ENCODE measurements at regions not wholly inside any gene's neighbourhood (a gene's known extent, or its start where the extent isn't known, plus 50 kb on each side); places are given as distances from the start of the nearest gene placed in this dataset.

- no peak for DNase-seq (ENCODE audit: low read depth, low spot score)
These were observed 260.5 kb downstream of the CCDC85A start for GRCh38 chr2:56444339-56444738.

DNA sequence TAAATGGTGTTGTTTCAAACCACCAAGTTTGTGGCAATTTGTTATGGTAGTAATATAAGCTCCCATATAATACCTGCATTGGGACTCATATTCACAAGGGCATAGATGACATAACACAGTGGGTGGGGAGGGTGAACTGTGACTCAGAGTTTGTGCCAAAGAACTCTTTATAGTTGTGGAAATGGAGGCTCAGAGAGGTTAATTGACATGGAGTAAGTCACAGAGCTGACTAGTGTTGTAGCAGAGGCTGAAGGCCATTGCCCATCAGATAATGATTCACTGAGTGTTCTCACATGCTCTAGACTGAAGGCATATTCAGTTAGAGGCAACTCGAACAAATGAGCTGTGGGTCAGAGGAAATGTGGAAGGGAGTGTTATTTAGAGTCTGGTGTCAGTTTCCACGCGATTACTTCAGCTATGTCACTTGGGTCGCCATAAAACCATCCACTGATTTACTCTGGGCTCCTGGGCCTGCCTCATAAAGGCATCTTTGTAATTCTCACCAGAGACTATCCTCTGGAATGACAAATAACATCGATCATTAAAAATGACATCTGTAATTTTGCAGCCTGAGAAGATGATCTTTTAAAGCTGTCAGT lies 264.7 kb downstream of the CCDC85A start:
- DNase-seq (ENCODE audit: low read depth, low spot score), result no peak

DNA sequence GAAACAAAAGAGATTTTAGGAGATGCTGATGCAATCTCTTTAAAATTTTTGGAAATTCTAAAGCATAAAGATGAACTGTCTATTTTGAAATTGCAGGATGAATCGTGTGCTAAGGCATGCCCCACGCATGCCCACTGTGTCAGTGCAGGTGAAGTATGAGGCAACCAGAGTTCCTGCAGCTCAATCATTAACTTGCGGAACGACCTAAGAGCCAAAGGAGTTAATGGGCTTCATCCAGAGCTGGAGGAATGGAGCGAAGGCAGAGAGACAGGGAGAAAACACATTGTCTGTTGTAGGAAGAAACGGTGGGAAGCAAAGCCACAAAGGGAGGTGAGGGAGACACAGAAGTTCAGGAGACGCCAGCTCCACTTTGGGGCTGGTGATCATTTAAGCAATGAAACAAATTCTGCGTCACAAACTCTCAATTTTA lies 265.2 kb downstream of the CCDC85A start:
- DNase-seq (ENCODE audit: low read depth, low spot score), result no peak

- DNase-seq (ENCODE audit: low read depth, low spot score), result no peak
These were observed 265.7 kb downstream of the CCDC85A start for GRCh38 chr2:56449449-56449860.

- DNase-seq (ENCODE audit: low read depth, low spot score), result no peak
These were observed 266.3 kb downstream of the CCDC85A start for GRCh38 chr2:56450047-56450446.

DNA sequence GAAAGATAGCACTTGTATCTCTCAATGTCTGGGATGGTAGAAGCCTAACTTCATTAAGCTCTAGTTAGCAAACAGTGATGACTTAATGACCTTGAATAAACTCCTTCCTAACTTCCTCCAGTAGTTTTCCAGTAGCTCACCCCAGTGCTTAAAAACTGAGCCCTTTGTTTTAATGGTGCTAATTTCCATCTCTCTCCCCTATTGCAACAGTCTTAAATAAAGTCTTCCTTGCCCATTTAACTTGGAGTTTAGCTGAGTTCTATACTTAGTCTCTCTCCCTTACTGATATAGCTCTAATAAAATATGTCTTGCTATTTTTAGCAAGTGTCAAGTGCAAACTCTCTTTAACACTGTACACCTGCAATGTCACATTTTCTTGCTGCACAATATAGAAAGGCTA lies 267.0 kb downstream of the CCDC85A start:
- DNase-seq (ENCODE audit: low read depth, low spot score), result no peak

- DNase-seq (ENCODE audit: low read depth, low spot score), result no peak
These were observed 271.9 kb downstream of the CCDC85A start for GRCh38 chr2:56455642-56456041.

DNA sequence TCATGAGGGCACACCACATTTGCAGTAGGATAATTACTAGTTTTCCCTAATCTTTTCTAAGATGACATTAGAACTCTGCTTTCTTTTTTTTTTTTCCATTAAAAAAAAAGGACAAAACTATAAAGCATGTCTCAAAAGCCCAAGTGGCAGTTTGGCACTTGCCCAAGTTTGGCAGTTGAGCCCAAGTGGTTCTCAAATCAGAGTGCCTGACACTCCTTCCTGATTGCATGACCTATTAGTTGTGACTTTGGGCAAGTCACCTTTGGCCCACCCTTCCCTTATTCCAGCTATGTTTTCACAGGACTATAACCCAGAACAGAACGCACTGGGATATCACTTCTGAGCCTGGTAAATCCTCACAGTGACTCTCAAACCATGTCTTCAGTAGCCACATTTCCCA lies 273.0 kb downstream of the CCDC85A start:
- no peak for DNase-seq (ENCODE audit: low read depth, low spot score)

DNA sequence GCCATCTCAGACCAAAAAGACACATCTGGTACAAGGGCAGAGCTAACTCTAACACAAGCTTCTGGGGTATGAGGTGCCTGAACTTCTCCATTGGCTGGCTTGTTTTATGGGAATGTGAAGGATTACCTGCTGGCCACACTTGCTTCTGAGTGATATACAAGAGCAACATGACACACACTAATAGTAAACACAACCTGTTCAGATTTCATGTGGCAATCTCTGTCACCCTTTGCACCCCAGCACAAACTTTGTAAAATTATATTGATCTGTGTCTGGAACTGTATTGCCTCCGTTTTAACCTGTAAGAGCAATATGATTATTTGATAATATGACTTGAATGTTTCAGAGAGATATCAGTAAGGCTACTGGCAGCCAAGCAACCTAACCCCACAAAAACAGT lies 276.7 kb downstream of the CCDC85A start:
- no peak for DNase-seq (ENCODE audit: low read depth, low spot score)

GRCh38 chr2:56464066-56464465 lies 280.3 kb downstream of the CCDC85A start:
- DNase-seq (ENCODE audit: low read depth, low spot score), result no peak

DNA sequence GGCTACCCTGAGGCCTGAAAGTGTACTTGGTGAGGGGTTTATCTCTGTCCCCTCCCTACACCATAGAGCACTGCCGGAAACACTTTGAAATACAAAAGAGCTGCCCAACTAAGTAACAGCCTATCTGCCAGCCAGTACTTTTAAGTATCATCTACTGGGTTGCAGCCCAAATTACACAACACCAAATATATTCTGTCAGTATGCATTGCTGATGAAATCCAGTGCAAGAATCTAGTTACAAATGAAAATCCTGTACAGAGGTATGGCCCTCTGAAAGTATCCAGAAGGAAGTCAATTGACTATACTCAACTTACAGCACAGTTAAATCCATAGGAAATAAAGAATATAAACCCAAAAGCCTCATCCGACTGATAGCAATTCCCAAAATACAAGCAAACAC lies 280.8 kb downstream of the CCDC85A start:
- no peak for DNase-seq (ENCODE audit: low read depth, low spot score)

DNA sequence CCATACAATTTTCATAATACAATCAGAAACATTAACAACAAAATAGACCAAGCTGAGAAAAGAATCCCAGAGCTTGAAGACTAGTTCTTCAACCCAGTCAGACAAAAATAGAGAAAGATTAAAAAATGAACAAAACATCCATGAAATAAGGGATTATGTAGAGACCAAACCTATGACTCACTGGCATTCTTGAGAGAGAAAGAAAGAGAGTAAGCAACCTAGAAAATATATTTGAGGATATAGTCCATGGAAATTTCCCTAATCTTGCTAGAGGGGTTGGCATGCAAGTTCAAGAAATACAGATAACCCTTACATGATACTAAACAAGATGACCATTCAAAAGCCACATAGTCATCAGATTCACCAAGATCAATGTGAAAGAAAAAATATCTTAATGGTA lies 281.7 kb downstream of the CCDC85A start:
- DNase-seq (ENCODE audit: low read depth, low spot score), result no peak

DNA sequence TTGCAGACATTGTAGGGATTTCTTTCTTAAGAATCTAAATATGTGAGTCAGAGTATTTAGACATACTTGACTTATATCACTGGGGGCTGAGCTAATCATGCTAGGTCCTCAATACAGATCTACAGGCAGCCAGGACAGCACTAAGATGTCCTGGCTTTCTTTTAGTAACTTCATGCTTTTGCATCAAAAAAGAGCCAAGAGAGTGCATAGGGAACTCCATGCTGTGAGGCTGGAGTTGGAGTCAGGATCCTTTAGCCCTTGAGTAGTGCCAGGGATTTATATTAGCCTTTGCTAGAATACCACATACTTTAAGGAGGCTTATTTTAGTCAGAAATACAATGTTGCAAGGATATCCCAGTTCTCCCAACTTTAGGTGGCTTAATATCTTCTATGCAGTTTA lies 289.7 kb downstream of the CCDC85A start:
- no peak for DNase-seq (ENCODE audit: low read depth, low spot score)

DNA sequence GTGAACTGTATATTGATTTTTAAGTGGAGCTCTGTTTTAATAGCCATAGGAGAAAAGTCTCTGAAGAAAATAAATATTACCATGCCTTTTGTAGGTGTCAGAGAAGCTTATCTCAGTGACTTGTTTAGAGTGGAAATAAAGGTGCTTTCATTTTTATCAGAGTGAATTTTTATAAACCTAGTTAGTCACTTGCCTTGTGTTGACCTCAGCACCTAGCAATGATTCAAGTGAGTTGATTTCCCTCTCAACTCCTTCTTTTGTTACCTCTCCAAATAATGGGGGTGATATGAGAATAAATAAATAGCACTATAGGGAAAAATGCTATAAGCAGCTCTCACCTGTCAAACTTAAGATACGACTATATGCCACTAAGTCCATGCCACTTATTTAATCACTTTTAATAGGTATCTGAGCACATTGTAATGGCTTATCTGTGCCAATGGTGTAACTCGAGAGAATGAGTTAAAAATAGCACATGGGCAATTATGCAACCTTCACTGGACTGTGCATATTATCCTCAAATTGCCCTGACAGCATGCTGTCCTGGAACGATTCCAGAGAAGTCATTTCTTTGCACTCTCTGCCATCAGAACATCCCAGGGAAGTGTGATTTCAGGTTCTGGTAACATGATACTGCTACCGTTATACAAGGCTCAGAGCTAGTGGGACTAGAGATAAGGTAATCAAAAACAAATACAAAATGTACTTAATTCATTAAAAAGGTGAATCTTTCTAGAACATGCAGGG lies 290.8 kb downstream of the CCDC85A start:
- DNase-seq (ENCODE audit: low read depth, low spot score), result no peak

DNA sequence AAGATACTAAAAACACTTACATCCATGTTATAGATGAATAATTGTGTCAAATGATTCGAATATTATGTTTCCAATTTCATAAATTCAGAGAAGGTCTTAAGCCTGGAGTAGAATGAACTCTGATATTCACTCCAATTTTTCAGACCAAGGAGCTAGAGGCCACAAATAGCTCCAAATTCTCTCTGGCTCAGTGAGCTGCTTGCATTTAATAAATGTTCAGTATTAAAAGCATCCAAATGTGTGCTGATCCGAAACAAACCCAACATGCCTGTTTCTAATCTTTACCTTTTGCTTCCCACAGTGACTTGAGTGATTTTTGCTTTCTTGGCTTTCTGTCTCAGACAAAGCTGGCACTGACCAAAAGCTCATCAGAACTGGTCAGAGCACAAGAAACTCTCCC lies 291.4 kb downstream of the CCDC85A start:
- DNase-seq (ENCODE audit: low read depth, low spot score), result no peak

- no peak for DNase-seq (ENCODE audit: low read depth, low spot score)
These were observed 292.8 kb downstream of the CCDC85A start for GRCh38 chr2:56476509-56477071.

GRCh38 chr2:56478027-56478426 lies 294.2 kb downstream of the CCDC85A start:
- no peak for DNase-seq (ENCODE audit: low read depth, low spot score)

DNA sequence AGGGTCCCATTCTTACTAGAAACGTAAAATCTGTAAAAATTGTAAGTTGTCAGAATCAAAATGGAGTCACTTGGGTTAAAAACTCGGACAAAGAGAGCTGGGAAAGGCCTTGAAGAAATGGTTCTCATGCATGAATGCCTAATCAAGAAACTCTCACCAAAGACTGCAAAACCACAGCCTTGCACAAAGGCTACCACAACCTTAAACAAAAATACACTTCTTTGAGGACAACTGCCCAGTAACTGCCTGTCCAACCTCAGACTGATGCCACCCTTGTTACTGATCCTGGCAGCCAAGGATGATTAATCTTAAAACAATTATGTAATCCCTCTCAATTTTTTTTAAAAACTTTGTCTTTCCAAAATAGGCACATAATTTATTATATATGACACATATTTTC lies 299.3 kb downstream of the CCDC85A start:
- no peak for DNase-seq (ENCODE audit: low read depth, low spot score)

- DNase-seq (ENCODE audit: low read depth, low spot score), result no peak
These were observed 301.1 kb downstream of the CCDC85A start for GRCh38 chr2:56484906-56485305.

DNA sequence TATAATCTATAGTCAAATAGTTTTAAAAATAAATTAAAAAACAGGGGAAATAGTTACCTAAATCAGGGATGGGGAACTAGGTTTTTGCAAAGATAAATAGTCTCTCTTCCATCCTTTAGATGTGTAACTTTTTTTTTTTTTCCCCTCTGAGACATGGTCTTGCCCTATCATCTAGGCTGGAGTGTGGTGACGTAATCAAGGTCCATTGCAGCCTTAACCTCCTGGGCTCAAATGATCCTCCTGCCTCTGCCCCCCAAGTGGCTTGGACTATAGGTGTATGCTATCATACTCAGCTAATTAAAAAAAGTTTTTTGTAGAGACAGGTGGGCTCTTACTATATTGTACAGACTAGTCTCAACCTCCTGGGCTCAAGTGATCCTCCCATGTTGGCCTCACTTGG lies 316.5 kb downstream of the CCDC85A start:
- no peak for DNase-seq (ENCODE audit: low read depth, low spot score)

- no peak for DNase-seq (ENCODE audit: low read depth, low spot score)
These were observed 318.8 kb downstream of the CCDC85A start for GRCh38 chr2:56502616-56503015.

DNA sequence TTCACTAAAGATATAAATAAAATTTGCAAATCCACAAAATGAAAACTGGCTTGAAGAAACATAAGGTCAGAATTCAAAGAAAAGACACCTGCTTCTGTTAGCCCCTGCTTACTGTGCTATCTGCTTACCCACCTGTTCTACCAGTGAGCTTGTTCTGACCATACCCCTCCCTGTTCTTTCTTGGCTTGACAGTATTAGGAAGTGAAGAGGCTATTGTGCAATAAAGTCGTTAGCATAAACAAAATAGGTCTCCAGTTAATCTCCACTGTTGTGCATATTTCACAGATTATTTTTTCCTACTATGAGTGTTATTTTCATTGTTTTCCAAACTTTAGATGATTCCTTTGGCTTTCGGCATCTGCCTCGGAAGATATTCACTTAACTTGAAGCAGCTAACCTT lies 322.1 kb downstream of the CCDC85A start:
- no peak for DNase-seq (ENCODE audit: low read depth, low spot score)

DNA sequence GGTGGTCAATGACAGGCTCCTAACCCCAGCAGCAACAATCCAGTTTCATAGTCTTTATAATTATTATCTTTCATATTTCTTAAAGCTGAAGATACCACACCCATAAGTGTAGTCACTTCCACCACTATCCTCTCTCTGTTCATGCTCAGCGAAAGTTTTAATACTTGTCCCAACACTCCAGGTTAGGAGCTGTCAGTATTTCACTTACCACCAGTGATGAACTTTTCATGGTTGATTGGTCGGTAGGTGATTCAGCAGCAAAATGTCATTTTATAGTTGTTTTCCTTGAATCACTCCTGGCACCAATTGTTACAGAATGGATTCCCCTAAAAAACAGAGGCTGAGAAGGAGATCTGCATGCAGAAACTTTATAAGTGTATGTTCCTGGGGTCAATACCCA lies 324.9 kb downstream of the CCDC85A start:
- no peak for DNase-seq (ENCODE audit: low read depth, low spot score)
